ENCODE measurements at regions not wholly inside any gene's neighbourhood (a gene's known extent, or its start where the extent isn't known, plus 50 kb on each side); places are given as distances from the start of the nearest gene placed in this dataset.
"Not testable (repeated sequence)": the region's sequence is repeated elsewhere in the genome, so short reads cannot be mapped to it uniquely, and the experiment has no call there.

- no peak overlapping the region for H3K27ac ChIP-seq
- no peak overlapping the region for H3K4me3 ChIP-seq
Measured at GRCh38 chr3:106108925-106109324, 240.1 kb upstream of the CBLB start.

- H3K4me3 ChIP-seq = not testable (repeated sequence)
Measured at GRCh38 chr3:106112561-106112960, 243.7 kb upstream of the CBLB start.

GRCh38 chr3:106113747-106114146 lies 244.9 kb upstream of the CBLB start:
- Histone ChIP-seq H3K4me3 (no peak overlapping the region), H3K27ac (no peak overlapping the region)

More at GRCh38 chr3:106112561-106112960, 243.7 kb upstream of the CBLB start:
- not testable (repeated sequence) for H3K27ac ChIP-seq

- H3K4me3 ChIP-seq = no peak overlapping the region
- H3K27ac ChIP-seq = no peak overlapping the region
Measured at GRCh38 chr3:106114220-106114619, 245.4 kb upstream of the CBLB start.

GRCh38 chr3:106114848-106115247 lies 246.0 kb upstream of the CBLB start:
- H3K4me3 ChIP-seq = no peak overlapping the region
- H3K27ac ChIP-seq = no peak overlapping the region

GRCh38 chr3:106115557-106115956 lies 246.7 kb upstream of the CBLB start:
- no peak overlapping the region for H3K27ac ChIP-seq
- H3K4me3 ChIP-seq = no peak overlapping the region

- Histone ChIP-seq H3K4me3 (no peak overlapping the region), H3K27ac (no peak overlapping the region)
Measured at GRCh38 chr3:106116733-106117489, 248.1 kb upstream of the CBLB start.

GRCh38 chr3:106117490-106117858 lies 248.7 kb upstream of the CBLB start:
- no peak overlapping the region for H3K4me3 ChIP-seq
- no peak overlapping the region for H3K27ac ChIP-seq

- Histone ChIP-seq H3K27ac (peak overlapping the region in 1 of 21 experiments; percentile 6), H3K4me3 (no peak overlapping the region)
Measured at GRCh38 chr3:106119614-106120082, 250.8 kb upstream of the CBLB start.

GRCh38 chr3:106120356-106120755 lies 251.5 kb upstream of the CBLB start:
- Histone ChIP-seq H3K4me3 (no peak overlapping the region), H3K27ac (no peak overlapping the region)

- no peak overlapping the region for H3K27ac ChIP-seq
Measured at GRCh38 chr3:106121491-106122289, 252.9 kb upstream of the CBLB start.

GRCh38 chr3:106124818-106125217 lies 256.0 kb upstream of the CBLB start:
- Histone ChIP-seq H3K27ac (no peak overlapping the region), H3K4me3 (no peak overlapping the region)

More at GRCh38 chr3:106121491-106122289, 252.9 kb upstream of the CBLB start:
- no peak overlapping the region for H3K4me3 ChIP-seq

- Histone ChIP-seq H3K27ac (peak overlapping the region in 1 of 21 experiments; percentile 34), H3K4me3 (no peak overlapping the region)
Measured at GRCh38 chr3:106125321-106125720, 256.5 kb upstream of the CBLB start.

- H3K4me3 ChIP-seq = no peak overlapping the region
- peak overlapping the region in 9 of 21 experiments; percentile 10 to 63 (median 26) for H3K27ac ChIP-seq
Measured at GRCh38 chr3:106126067-106126845, 257.4 kb upstream of the CBLB start.

GRCh38 chr3:106126846-106127235 lies 258.0 kb upstream of the CBLB start:
- peak overlapping the region in 7 of 21 experiments; percentile 10 to 63 (median 27) for H3K27ac ChIP-seq
- no peak overlapping the region for H3K4me3 ChIP-seq

- peak overlapping the region in 3 of 21 experiments; percentile 8 to 67 (median 24) for H3K27ac ChIP-seq
- no peak overlapping the region for H3K4me3 ChIP-seq
Measured at GRCh38 chr3:106129939-106130338, 261.1 kb upstream of the CBLB start.

- Histone ChIP-seq H3K4me3 (no peak overlapping the region), H3K27ac (peak overlapping the region in 6 of 21 experiments; percentile 2 to 67 (median 16))
Measured at GRCh38 chr3:106130384-106131198, 261.8 kb upstream of the CBLB start.

- no peak overlapping the region for H3K27ac ChIP-seq
- H3K4me3 ChIP-seq = no peak overlapping the region
Measured at GRCh38 chr3:106135451-106136160, 266.8 kb upstream of the CBLB start.

- no peak overlapping the region for H3K27ac ChIP-seq
- no peak overlapping the region for H3K4me3 ChIP-seq
Measured at GRCh38 chr3:106139826-106140225, 271.0 kb upstream of the CBLB start.
